ENCODE measurements at regions not wholly inside any gene's neighbourhood (a gene's known extent, or its start where the extent isn't known, plus 50 kb on each side); places are given as distances from the start of the nearest gene placed in this dataset.
A peak's percentile ranks its signal among the peaks of the same experiment; 100 is the strongest.

DNA sequence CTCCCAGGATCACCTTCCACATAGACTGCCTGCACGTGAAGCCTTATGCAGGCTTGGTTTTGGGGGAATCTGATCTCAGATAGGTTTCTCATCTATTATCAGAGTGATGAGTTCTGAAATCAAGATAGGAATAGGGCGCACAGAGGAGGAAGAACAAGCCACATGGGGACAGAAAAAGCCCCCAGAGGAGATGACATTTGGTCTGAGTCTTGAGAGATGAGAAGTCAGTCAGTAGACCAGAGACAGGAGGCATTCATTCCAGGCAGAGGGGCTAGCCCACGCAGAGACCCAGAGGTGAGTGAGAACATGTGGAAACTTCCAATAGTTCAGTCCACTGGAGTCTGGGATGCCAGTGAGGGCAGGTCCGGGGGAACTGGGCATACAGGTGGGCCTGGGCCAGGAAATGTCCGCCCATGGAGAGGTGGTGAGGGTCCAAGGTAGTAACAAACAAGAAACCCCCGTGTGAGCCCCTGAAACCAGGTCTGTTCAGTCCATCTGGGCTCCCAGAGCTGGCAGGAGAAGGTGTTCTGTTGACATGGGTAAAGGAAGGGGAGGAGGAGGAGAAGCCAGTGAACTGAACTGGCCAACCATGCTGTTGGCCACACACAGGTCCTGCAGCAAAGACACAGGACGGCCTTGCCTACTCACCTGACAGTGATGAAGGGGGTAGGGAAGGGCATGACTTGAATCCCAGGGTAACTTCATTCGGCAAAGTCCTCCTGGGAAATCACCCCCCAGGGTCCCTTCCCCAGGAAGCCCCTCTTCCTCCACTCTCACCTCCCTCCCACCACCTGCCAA, 69.3 kb upstream of the SMNDC1 start:
- DNase-seq (ENCODE audit: low read depth) = no peak

DNA sequence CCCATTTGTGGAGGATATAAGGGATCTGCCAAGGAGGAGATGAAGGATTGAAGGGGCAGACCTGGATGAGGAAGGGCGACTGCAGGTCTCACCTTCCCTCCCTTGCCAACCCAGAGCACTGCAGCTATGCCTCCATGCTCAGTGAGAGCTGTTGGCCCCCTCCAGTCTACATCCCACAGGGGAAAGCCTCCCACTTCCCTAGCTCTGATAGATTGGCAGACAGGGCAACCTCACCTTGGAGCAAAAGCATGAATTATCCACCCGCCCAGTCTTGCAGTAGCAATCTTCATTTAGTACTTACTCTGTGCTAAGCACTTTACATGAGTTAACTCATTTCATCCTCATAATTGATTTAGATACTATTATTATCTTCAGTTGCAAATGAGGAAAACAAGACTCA, 70.4 kb upstream of the SMNDC1 start:
- DNase-seq (ENCODE audit: low read depth) = no peak

- DNase-seq (ENCODE audit: low read depth) = peak; percentile 92
These were observed 71.5 kb upstream of the SMNDC1 start for GRCh38 chr10:110376021-110376766.

GRCh38 chr10:110376767-110377160, 72.0 kb upstream of the SMNDC1 start:
- DNase-seq (ENCODE audit: low read depth) = no peak

- DNase-seq (ENCODE audit: low read depth) = no peak
These were observed 73.3 kb upstream of the SMNDC1 start for GRCh38 chr10:110378006-110378405.

DNA sequence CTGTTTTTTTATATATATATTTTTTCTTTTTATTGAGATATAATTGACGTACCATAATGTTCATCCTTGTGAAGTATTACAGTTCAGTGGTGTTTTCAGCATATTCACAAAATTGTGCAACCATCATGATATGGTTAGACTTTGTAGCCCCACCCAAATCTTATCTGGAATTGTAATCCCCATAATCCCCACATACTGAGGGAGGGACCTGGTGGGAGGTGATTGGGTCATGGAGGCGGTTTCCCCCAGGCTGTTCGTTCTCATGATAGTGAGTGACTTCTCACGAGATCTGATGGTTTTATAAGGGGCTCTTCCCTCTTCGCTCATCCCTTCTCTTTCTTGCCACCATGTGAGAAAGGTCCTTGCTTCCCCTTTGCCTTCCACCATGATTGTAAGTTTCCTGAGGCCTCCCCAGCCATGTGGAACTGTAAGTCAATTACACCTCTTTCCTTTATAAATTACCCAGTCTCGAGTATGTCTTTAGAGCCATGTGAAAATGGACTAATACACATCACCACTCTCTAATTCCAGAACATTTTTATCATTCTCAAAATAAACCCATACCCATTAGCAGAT, 73.9 kb upstream of the SMNDC1 start:
- DNase-seq (ENCODE audit: low read depth) = no peak

GRCh38 chr10:110379831-110380230, 75.1 kb upstream of the SMNDC1 start:
- no peak for DNase-seq (ENCODE audit: low read depth)

DNA sequence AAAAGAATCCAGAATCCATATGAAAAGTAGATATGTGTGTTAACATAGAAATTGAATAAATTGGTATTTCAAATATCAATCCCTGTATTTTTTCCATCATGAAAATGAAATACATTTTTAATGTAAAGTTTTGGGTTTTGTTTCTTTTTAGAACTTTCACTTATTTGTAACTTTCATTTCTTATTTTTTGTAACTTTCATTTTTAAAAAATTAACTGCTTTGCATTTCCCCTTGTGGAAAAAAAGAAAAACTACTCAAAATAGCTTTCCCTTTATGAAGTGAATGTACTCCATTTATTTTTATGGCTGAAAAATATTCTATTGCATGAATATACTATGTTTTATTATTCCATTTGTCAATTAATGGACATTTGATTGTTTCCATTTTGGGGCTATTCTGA, 75.6 kb upstream of the SMNDC1 start:
- DNase-seq (ENCODE audit: low read depth) = no peak

DNA sequence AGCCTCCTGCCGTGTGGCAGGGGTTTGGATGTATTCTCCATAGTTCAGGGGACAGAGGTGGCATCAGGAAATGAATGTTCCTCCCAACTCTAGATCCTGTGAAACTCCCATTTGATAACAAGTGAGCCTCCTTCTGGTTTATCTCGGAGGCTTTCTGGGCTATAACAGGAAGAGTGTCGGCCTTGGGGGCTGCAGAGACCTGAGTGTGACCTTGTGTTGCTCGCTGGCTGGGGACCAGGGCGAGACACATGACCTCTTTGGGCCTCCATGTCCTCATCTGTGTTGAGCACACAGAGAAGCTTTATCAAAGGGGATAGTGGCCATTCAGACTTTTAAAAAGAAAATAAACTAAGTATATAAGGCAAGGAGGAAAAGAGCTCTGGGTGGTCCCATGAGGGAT, 78.0 kb upstream of the SMNDC1 start:
- no peak for DNase-seq (ENCODE audit: low read depth)

DNA sequence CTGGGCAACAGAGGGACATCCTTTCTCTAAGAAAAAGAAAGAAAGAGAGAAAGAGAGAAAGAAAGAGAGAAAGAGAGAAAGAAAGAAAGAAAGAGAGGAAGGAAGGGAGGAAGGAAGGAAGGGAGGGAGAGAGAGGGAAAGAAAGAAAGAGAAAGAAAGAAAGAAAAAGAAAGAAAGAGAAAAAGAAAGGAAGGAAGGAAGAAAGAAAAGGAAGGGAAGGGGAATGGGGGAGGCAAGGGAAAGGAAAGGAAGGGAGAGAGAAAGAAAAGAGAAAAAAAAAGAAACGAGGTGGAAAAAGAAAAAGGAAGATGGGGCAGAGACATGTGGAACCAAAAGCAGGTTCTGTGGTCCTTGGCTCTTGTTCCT, 82.9 kb upstream of the SMNDC1 start:
- DNase-seq (ENCODE audit: low read depth) = no peak

- DNase-seq (ENCODE audit: low read depth) = peak; percentile 75
These were observed 83.4 kb upstream of the SMNDC1 start for GRCh38 chr10:110387983-110388686.

- DNase-seq (ENCODE audit: low read depth) = no peak
These were observed 84.0 kb upstream of the SMNDC1 start for GRCh38 chr10:110388687-110389052.

GRCh38 chr10:110389255-110389654, 84.5 kb upstream of the SMNDC1 start:
- DNase-seq (ENCODE audit: low read depth) = no peak

DNA sequence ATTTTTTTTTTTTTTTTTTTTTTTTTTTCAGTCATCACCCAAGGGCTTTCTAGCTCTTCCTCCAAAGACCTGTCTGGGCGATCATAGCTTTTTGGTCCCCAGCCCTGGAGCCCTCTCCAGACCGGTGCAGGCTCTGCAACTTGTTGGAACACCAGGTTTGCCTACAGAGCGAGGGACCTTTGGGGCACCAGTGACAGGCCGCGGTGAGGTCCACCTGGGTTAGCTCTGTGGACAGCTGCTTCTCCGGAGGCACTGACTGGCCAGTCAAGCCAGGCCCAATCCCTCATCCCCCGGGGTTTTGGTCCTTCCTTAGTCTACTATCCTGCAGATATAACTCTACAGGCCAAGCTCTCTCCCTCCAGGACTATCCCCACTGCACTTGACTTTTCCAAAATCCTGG, 86.8 kb upstream of the SMNDC1 start:
- DNase-seq (ENCODE audit: low read depth) = no peak

- DNase-seq (ENCODE audit: low read depth) = no peak
These were observed 87.4 kb upstream of the SMNDC1 start for GRCh38 chr10:110392121-110392520.

DNA sequence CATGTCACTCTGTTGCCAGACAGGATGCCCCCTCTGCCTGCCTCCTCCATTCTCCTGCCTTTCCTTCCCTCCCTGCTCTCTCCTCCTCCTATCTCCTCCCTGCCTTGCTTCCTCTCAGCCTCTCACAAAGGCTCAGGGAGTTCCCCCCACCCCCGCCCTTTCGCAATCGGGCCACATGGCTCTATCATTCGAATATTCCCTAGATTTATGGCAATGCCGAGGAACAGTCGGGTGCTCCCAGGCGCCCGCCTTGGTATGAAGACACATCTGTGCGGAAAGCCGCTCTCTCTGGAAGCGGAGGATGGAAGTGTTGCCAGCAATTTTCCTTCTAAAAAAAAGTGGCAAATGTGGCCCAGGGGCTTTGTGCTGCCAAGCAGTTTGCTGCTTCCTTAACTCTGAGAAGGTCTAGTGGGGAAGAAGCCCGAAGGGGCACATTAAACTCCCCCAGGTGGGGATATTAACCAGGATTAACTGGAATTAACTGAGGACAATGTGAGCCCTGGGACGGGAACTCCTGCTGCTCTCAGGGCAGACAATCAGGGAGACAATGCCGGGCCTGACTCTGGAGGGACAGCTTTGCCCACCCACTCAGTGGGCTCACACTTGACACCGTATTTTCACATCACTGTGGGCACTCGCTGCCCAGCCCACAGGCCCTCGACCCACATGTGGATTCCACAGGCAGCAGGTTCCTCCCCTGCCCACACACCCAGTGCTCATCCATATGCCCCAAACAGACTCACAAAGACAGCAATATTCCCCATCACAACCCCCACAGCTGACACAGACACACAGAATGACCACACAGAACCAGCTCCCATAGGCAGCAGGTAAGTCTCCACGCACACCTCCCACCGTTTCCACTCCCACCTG, 88.4 kb upstream of the SMNDC1 start:
- peak; percentile 75 for DNase-seq (ENCODE audit: low read depth)

- no peak for DNase-seq (ENCODE audit: low read depth)
These were observed 89.1 kb upstream of the SMNDC1 start for GRCh38 chr10:110393866-110394265.

- DNase-seq (ENCODE audit: low read depth) = no peak
These were observed 89.6 kb upstream of the SMNDC1 start for GRCh38 chr10:110394296-110394695.

GRCh38 chr10:110394898-110395297, 90.2 kb upstream of the SMNDC1 start:
- no peak for DNase-seq (ENCODE audit: low read depth)

- peak; percentile 73 for DNase-seq (ENCODE audit: low read depth)
These were observed 90.9 kb upstream of the SMNDC1 start for GRCh38 chr10:110395350-110396283.
